ENCODE measurements at regions not wholly inside any gene's neighbourhood (a gene's known extent, or its start where the extent isn't known, plus 50 kb on each side); places are given as distances from the start of the nearest gene placed in this dataset.

DNA sequence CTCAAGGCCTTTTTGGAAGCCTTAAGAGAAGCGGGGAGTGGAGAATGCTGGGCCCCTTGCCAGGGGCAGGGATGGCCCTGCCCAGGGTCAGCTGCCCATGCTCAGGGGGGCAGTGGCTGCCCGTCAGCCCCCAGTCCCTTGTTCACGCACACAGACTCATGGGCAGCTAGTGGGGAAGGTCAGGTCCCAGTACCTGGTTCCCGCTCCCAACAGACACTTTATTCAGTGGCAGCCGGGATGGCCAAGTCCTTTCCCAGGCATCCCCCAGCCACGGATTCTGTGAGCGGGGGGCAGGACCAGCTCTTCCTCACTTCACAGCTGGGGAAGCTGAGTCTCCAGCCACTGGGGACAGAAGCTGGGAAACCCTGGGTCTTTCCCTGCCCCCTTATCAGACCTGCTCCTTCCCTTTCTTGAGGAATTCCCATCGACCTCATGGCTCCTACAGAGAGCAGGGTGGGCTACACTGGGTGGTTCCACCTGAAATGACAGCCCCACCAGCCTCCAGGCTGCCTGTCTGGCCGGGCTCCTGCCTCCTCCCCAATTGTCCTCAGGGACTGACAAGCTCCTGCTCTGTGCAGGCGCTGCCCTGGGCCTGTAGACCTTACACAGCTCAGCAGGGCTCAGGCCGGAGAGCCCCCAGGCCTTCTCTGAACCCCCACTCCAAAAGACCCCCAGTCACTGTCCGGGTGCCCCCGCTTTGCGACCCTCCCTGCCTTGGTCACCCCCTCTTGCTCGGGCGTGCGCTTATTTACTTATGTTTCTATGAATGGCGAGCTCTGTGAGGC lies 61.0 kb upstream of the FGF3 start:
- no peak for TF ChIP-seq POLR2A (IDR thresholded peaks at IDR 0.05)
- TF ChIP-seq, protein P1, sequence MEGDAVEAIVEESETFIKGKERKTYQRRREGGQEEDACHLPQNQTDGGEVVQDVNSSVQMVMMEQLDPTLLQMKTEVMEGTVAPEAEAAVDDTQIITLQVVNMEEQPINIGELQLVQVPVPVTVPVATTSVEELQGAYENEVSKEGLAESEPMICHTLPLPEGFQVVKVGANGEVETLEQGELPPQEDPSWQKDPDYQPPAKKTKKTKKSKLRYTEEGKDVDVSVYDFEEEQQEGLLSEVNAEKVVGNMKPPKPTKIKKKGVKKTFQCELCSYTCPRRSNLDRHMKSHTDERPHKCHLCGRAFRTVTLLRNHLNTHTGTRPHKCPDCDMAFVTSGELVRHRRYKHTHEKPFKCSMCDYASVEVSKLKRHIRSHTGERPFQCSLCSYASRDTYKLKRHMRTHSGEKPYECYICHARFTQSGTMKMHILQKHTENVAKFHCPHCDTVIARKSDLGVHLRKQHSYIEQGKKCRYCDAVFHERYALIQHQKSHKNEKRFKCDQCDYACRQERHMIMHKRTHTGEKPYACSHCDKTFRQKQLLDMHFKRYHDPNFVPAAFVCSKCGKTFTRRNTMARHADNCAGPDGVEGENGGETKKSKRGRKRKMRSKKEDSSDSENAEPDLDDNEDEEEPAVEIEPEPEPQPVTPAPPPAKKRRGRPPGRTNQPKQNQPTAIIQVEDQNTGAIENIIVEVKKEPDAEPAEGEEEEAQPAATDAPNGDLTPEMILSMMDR (IDR thresholded peaks at IDR 0.05) = no peak

Measured in testis (tissue), 2 donors.